ENCODE measurements at regions not wholly inside any gene's neighbourhood (a gene's known extent, or its start where the extent isn't known, plus 50 kb on each side); places are given as distances from the start of the nearest gene placed in this dataset.

- H3K36me3 ChIP-seq (ENCODE audit: insufficient read depth), result no peaks in the 10 kb centered on the region
- no peaks in the 10 kb centered on the region for H3K4me1 ChIP-seq (ENCODE audit: insufficient read depth)
- ATAC-seq, result no peak
- no peaks in the 10 kb centered on the region for H3K36me3 Mint-ChIP-seq (ENCODE audit: low read depth)
- H3K4me3 Mint-ChIP-seq, result no peak overlapping the region
- H4K20me1 ChIP-seq (replicated peaks; ENCODE audit: insufficient read depth), result no peaks in the 10 kb centered on the region
- H3K27ac Mint-ChIP-seq, result no peak overlapping the region
- no peaks in the 10 kb centered on the region for H3K4me1 Mint-ChIP-seq
- H3K27me3 ChIP-seq (ENCODE audit: insufficient read depth), result no peaks in the 10 kb centered on the region
- H3F3A ChIP-seq (replicated peaks; ENCODE audit: low read depth), result no peaks in the 10 kb centered on the region
- no peak overlapping the region for H3K4me2 ChIP-seq
- no peak overlapping the region for H3K27ac ChIP-seq (ENCODE audit: low read depth)
- no peak for TF ChIP-seq CREB1 (CRISPR knock-in tag; IDR thresholded peaks at IDR 0.05; ENCODE audit: low read depth)
- no peak for TF ChIP-seq POLR2AphosphoS5 (IDR thresholded peaks at IDR 0.05; ENCODE audit: low read depth)
- TF ChIP-seq CTCF (conservative IDR thresholded peaks at IDR 0.05; ENCODE audit: low read depth in 2 of 2), result no peak
- no peak for TF ChIP-seq EZH2phosphoT487 (IDR thresholded peaks at IDR 0.05; ENCODE audit: unreplicated experiment)
- no peak for TF ChIP-seq ZNF114 (CRISPR knock-in tag; IDR thresholded peaks at IDR 0.05)
- no peak for TF ChIP-seq EZH2 (IDR thresholded peaks at IDR 0.05; ENCODE audit: low read depth, unreplicated experiment)
- no peaks in the 10 kb centered on the region for H3K79me2 ChIP-seq (replicated peaks; ENCODE audit: insufficient read depth)
- no peaks in the 10 kb centered on the region for H3K9me2 ChIP-seq (ENCODE audit: insufficient read depth)
- no peak overlapping the region for H3K4me3 ChIP-seq
- no peaks in the 10 kb centered on the region for H3K9me3 Mint-ChIP-seq
- no peak overlapping the region for H2AFZ ChIP-seq
- DNase-seq (ENCODE audit: low spot score), result no peak
- no peaks in the 10 kb centered on the region for H3K27me3 Mint-ChIP-seq (ENCODE audit: insufficient read depth, low read depth, poor library complexity)
Measured at GRCh38 chr13:91181892-91182291, 165.6 kb upstream of the MIR17HG start.

DNA sequence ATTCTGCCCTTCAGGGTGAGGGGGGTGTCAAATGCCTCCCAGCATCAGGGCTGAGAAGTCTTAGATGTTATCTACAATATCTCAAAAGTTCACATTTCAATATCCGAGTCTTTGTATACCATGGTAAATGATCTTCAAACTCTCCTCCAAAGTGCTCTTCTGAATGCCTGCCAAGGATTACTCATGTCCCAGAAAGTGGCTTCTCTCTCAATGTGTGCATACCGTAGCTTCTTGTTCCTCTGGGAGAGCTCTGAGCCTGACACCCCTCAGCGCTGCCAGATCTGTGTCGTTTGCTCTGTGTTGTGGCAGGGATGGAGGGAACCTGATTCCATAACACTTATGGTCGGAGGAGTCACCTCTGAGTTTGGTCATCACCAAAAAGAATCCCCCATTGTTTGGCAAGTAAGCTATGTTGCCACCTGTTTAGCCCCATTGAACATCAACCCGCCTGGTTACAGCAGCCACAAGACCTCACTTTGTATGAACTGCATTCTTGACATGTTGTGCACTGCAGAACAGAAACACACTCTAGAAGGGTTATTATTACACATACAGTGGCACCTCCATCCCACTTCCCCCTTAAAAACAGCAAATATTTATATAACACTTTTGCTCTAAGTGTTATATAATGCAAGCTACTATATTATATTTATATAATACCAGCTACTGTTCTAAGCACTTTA is 163.1 kb upstream of the MIR17HG start:
- no peaks in the 10 kb centered on the region for H3K4me1 ChIP-seq (ENCODE audit: insufficient read depth)
- H4K20me1 ChIP-seq (replicated peaks; ENCODE audit: insufficient read depth), result no peaks in the 10 kb centered on the region
- no peaks in the 10 kb centered on the region for H3K27me3 ChIP-seq (ENCODE audit: insufficient read depth)
- Mint-ChIP-seq H3K36me3 (ENCODE audit: low read depth) (no peaks in the 10 kb centered on the region), H3K9me3 (no peaks in the 10 kb centered on the region), H3K4me3 (no peak overlapping the region), H3K27ac (no peak overlapping the region), H3K4me1 (no peaks in the 10 kb centered on the region), H3K27me3 (ENCODE audit: insufficient read depth, low read depth, poor library complexity) (no peaks in the 10 kb centered on the region)
- H3K36me3 ChIP-seq (ENCODE audit: insufficient read depth), result no peaks in the 10 kb centered on the region
- H3K9me2 ChIP-seq (ENCODE audit: insufficient read depth), result no peaks in the 10 kb centered on the region
- H3F3A ChIP-seq (replicated peaks; ENCODE audit: low read depth), result no peaks in the 10 kb centered on the region
- H2AFZ ChIP-seq, result no peak overlapping the region
- no peak overlapping the region for H3K27ac ChIP-seq (ENCODE audit: low read depth)
- no peak for ATAC-seq
- DNase-seq (ENCODE audit: low spot score), result no peak
- no peak overlapping the region for H3K4me2 ChIP-seq
- no peaks in the 10 kb centered on the region for H3K79me2 ChIP-seq (replicated peaks; ENCODE audit: insufficient read depth)
- H3K4me3 ChIP-seq, result no peak overlapping the region
- TF ChIP-seq CTCF (conservative IDR thresholded peaks at IDR 0.05; ENCODE audit: low read depth in 2 of 2) (no peak), EZH2phosphoT487 (IDR thresholded peaks at IDR 0.05; ENCODE audit: unreplicated experiment) (no peak), POLR2AphosphoS5 (IDR thresholded peaks at IDR 0.05; ENCODE audit: low read depth) (no peak)
- TF ChIP-seq, protein P1, sequence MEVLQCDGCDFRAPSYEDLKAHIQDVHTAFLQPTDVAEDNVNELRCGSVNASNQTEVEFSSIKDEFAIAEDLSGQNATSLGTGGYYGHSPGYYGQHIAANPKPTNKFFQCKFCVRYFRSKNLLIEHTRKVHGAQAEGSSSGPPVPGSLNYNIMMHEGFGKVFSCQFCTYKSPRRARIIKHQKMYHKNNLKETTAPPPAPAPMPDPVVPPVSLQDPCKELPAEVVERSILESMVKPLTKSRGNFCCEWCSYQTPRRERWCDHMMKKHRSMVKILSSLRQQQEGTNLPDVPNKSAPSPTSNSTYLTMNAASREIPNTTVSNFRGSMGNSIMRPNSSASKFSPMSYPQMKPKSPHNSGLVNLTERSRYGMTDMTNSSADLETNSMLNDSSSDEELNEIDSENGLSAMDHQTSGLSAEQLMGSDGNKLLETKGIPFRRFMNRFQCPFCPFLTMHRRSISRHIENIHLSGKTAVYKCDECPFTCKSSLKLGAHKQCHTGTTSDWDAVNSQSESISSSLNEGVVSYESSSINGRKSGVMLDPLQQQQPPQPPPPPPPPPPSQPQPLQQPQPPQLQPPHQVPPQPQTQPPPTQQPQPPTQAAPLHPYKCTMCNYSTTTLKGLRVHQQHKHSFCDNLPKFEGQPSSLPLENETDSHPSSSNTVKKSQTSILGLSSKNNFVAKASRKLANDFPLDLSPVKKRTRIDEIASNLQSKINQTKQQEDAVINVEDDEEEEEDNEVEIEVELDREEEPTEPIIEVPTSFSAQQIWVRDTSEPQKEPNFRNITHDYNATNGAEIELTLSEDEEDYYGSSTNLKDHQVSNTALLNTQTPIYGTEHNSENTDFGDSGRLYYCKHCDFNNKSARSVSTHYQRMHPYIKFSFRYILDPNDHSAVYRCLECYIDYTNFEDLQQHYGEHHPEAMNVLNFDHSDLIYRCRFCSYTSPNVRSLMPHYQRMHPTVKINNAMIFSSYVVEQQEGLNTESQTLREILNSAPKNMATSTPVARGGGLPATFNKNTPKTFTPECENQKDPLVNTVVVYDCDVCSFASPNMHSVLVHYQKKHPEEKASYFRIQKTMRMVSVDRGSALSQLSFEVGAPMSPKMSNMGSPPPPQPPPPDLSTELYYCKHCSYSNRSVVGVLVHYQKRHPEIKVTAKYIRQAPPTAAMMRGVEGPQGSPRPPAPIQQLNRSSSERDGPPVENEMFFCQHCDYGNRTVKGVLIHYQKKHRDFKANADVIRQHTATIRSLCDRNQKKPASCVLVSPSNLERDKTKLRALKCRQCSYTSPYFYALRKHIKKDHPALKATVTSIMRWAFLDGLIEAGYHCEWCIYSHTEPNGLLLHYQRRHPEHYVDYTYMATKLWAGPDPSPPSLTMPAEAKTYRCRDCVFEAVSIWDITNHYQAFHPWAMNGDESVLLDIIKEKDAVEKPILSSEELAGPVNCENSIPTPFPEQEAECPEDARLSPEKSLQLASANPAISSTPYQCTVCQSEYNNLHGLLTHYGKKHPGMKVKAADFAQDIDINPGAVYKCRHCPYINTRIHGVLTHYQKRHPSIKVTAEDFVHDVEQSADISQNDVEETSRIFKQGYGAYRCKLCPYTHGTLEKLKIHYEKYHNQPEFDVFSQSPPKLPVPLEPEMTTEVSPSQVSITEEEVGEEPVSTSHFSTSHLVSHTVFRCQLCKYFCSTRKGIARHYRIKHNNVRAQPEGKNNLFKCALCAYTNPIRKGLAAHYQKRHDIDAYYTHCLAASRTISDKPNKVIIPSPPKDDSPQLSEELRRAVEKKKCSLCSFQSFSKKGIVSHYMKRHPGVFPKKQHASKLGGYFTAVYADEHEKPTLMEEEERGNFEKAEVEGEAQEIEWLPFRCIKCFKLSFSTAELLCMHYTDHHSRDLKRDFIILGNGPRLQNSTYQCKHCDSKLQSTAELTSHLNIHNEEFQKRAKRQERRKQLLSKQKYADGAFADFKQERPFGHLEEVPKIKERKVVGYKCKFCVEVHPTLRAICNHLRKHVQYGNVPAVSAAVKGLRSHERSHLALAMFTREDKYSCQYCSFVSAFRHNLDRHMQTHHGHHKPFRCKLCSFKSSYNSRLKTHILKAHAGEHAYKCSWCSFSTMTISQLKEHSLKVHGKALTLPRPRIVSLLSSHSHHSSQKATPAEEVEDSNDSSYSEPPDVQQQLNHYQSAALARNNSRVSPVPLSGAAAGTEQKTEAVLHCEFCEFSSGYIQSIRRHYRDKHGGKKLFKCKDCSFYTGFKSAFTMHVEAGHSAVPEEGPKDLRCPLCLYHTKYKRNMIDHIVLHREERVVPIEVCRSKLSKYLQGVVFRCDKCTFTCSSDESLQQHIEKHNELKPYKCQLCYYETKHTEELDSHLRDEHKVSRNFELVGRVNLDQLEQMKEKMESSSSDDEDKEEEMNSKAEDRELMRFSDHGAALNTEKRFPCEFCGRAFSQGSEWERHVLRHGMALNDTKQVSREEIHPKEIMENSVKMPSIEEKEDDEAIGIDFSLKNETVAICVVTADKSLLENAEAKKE (CRISPR knock-in tag; IDR thresholded peaks at IDR 0.05), result no peak

All from GM23338 (cell line).